Vagina (tissue), 2 donors: ENCODE measurements at regions not wholly inside any gene's neighbourhood (a gene's known extent, or its start where the extent isn't known, plus 50 kb on each side); places are given as distances from the start of the nearest gene placed in this dataset.
A peak's percentile ranks its signal among the peaks of the same experiment; 100 is the strongest.

Experiments
- DNase-seq, 2 donors: peaks; one replicate each; pipeline ENCODE4 v3.0.0-alpha.2; 2017; ENCODE audit errors: extremely low spot score in 2 of 2
- H3K27ac ChIP-seq: fragments of 200-600 bp; sonication (generic); one replicate; pipeline ENCODE4 v1.5.1; 2019
- H3K27me3 ChIP-seq: fragments of 200-600 bp; sonication (generic); one replicate; pipeline ENCODE4 v1.5.1; 2019
- H3K36me3 ChIP-seq, 2 donors: fragments of 200-600 bp; sonication (generic); one replicate each; pipeline ENCODE4 v1.5.1; 2017 to 2019
- H3K4me1 ChIP-seq: fragments of 200-600 bp; sonication (generic); one replicate; pipeline ENCODE4 v1.5.1; 2019
- H3K4me3 ChIP-seq, 2 donors: fragments of 200-600 bp; sonication (generic); 1 replicate in 1 of 2; 2 replicates in 1 of 2; pipeline ENCODE4 v1.5.1; 2016 to 2019
- H3K9me3 ChIP-seq: fragments of 200-600 bp; sonication (generic); one replicate; pipeline ENCODE4 v1.5.1; 2019
- POLR2A ChIP-seq, 2 donors: fragments of 450-650 bp; IDR thresholded peaks; one replicate each; pipeline ENCODE4 v1.6.1; 2017; ENCODE audit warnings: antibody characterized with exemption in 2 of 2, mild to moderate bottlenecking in 2 of 2, moderate library complexity in 2 of 2
- POLR2AphosphoS5 ChIP-seq, 2 donors: sonication (generic); formaldehyde crosslinking; IDR thresholded peaks; one replicate each; pipeline ENCODE4 v1.9.0; 2017; ENCODE audit warnings: antibody characterized with exemption in 2 of 2, mild to moderate bottlenecking in 2 of 2, low read depth in 1 of 2; ENCODE audit not compliant: insufficient read depth in 1 of 2
- intact Hi-C: fragments of 100-400 bp; cut with DNase I; formaldehyde crosslinking; loops from one replicate; pipeline ENCODE4 v1.15.1; 2023
- TF ChIP-seq, protein P1 (sequence below), 3 experiments: fragments of 450-650 bp in 2 of 3; fragments of 200-600 bp in 1 of 3; sonication (generic) in 1 of 3; IDR thresholded peaks; one replicate each; pipeline ENCODE4 v1.5.1; 2017 to 2019; ENCODE audit warnings: antibody characterized with exemption in 3 of 3, mild to moderate bottlenecking in 2 of 3, moderate library complexity in 2 of 3

DNA sequence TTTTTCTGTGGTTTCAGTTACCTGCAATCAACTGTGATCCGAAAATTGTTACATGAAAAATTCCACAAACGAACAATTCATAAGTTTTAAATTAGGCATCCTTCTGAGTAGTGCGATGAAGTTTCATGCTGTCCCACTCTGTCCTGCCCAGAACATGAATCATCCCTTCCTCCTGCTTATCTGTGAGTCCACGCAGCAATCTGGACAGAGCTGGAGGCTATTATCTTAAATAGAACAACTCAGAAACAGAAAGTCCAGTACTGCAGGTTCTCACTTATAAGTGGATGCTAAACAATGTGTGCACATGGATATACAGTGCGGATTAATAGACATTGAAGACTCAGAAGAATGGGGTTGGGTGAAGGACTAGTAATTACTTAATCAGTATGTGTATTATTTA is 583.7 kb upstream of the SPRY2 start:
- Histone ChIP-seq H3K9me3 (no peaks in the 10 kb centered on the region), H3K4me3 (no peak overlapping the region), H3K4me1 (no peaks in the 10 kb centered on the region), H3K27me3 (no peaks in the 10 kb centered on the region), H3K27ac (no peak overlapping the region), H3K36me3 (no peaks in the 10 kb centered on the region)
- DNase-seq = no peak
- intact Hi-C loops = no loop called here
- no peak for TF ChIP-seq POLR2AphosphoS5 (IDR thresholded peaks at IDR 0.05; ENCODE audit: insufficient read depth in 1 of 2, low read depth in 1 of 2)

DNA sequence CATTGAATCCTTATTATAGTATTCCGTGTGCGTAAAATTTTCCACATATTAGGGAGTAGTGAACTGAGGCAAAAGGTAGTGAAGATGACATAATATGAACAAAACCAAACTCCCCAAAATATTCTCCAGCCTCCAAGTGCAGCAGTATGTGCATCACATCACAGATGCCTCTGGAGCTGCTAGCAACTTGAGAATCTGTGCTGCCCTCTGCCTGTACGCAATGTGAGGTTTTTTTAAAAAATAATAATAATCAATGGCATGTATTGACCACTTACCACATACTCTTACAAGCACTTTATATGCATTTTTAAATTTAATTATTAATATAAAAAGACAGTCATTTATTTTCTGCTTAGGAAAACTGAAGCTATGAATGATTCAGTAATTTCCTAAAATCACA is 583.0 kb upstream of the SPRY2 start:
- TF ChIP-seq, protein P1, sequence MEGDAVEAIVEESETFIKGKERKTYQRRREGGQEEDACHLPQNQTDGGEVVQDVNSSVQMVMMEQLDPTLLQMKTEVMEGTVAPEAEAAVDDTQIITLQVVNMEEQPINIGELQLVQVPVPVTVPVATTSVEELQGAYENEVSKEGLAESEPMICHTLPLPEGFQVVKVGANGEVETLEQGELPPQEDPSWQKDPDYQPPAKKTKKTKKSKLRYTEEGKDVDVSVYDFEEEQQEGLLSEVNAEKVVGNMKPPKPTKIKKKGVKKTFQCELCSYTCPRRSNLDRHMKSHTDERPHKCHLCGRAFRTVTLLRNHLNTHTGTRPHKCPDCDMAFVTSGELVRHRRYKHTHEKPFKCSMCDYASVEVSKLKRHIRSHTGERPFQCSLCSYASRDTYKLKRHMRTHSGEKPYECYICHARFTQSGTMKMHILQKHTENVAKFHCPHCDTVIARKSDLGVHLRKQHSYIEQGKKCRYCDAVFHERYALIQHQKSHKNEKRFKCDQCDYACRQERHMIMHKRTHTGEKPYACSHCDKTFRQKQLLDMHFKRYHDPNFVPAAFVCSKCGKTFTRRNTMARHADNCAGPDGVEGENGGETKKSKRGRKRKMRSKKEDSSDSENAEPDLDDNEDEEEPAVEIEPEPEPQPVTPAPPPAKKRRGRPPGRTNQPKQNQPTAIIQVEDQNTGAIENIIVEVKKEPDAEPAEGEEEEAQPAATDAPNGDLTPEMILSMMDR (IDR thresholded peaks at IDR 0.05) = peak in 1 of 3 experiments; percentile 22
- no peak for TF ChIP-seq POLR2AphosphoS5 (IDR thresholded peaks at IDR 0.05; ENCODE audit: insufficient read depth in 1 of 2, low read depth in 1 of 2)
- H3K36me3 ChIP-seq = no peaks in the 10 kb centered on the region
- H3K27me3 ChIP-seq = no peaks in the 10 kb centered on the region
- H3K4me3 ChIP-seq = no peak overlapping the region
- H3K27ac ChIP-seq = no peak overlapping the region
- DNase-seq = no peak
- no peaks in the 10 kb centered on the region for H3K4me1 ChIP-seq
- intact Hi-C loops = no loop called here
- H3K9me3 ChIP-seq = no peaks in the 10 kb centered on the region

DNA sequence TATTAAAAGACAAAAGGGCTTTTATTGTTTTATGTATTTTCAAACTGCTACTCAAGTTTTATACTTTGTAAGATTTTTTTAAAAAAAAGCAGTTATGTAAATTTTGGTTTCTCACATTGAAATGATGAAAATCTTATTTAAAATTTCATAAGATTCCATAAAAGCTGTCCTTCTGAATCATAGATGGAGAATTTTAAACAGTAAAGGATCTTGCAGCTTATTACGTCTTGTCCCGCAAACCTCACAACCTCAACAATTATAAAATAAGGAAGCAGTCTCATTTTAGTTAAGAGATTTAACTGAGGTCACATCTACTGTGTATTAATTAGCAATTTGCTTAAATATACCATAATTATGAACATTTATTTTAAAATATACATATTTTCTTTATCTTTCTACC is 581.0 kb upstream of the SPRY2 start:
- Histone ChIP-seq H3K27ac (no peak overlapping the region), H3K4me1 (no peaks in the 10 kb centered on the region), H3K27me3 (no peaks in the 10 kb centered on the region), H3K36me3 (no peaks in the 10 kb centered on the region), H3K4me3 (no peak overlapping the region), H3K9me3 (no peaks in the 10 kb centered on the region)
- intact Hi-C loops = no loop called here
- no peak for DNase-seq
- TF ChIP-seq, protein P1 (IDR thresholded peaks at IDR 0.05) = no peak
- TF ChIP-seq POLR2A (IDR thresholded peaks at IDR 0.05) = no peak
- TF ChIP-seq POLR2AphosphoS5 (IDR thresholded peaks at IDR 0.05; ENCODE audit: insufficient read depth in 1 of 2, low read depth in 1 of 2) = no peak

DNA sequence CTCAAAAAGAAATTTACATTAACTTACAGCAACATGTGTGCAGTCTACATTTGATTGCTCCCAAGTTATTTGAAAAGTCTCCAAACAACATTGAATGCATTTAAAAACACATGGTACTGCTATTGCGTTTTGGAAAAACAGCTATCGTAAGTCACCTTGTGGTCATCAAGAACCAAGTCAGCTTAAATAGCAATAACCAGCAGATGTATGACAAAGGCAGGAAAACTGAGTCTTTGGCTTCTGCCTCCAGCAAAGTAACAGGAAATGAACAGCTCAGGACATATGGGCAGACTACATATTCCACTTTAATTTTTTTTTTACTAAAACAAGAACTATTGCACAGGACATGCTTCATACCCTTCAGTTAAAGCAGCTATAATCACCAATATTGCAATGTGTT is 580.6 kb upstream of the SPRY2 start:
- H3K9me3 ChIP-seq = no peaks in the 10 kb centered on the region
- H3K27ac ChIP-seq = no peak overlapping the region
- TF ChIP-seq POLR2A (IDR thresholded peaks at IDR 0.05) (no peak), POLR2AphosphoS5 (IDR thresholded peaks at IDR 0.05; ENCODE audit: insufficient read depth in 1 of 2, low read depth in 1 of 2) (no peak)
- TF ChIP-seq, protein P1 (IDR thresholded peaks at IDR 0.05) = no peak
- DNase-seq = no peak
- H3K4me1 ChIP-seq = no peaks in the 10 kb centered on the region
- no peak overlapping the region for H3K4me3 ChIP-seq
- H3K27me3 ChIP-seq = no peaks in the 10 kb centered on the region
- intact Hi-C loops = no loop called here
- no peaks in the 10 kb centered on the region for H3K36me3 ChIP-seq

DNA sequence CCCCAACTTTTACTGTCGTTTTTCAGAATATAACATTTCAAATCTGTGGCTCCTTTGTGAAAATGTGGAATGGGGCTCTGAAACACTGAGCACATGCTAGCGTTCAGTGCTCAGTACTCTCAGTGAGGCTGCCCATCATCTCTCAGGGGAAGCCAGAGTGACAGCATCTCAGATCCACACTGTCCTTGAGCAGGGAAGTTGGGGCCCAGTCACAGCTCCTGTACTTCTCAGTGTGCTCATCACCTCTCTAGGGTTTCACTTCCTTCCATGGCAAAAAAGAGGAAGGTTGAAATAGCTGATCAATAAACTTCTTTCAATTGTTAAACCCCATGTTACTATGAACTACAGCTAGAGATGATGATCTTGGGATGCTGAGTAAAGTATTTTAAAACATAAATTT is 565.9 kb upstream of the SPRY2 start:
- DNase-seq = no peak
- H3K9me3 ChIP-seq = no peaks in the 10 kb centered on the region
- intact Hi-C loops = no loop called here
- H3K36me3 ChIP-seq = no peaks in the 10 kb centered on the region
- no peaks in the 10 kb centered on the region for H3K4me1 ChIP-seq
- H3K4me3 ChIP-seq = no peak overlapping the region
- H3K27ac ChIP-seq = no peak overlapping the region
- no peak for TF ChIP-seq POLR2A (IDR thresholded peaks at IDR 0.05)
- TF ChIP-seq, protein P1 (IDR thresholded peaks at IDR 0.05) = no peak
- TF ChIP-seq POLR2AphosphoS5 (IDR thresholded peaks at IDR 0.05; ENCODE audit: insufficient read depth in 1 of 2, low read depth in 1 of 2) = no peak
- H3K27me3 ChIP-seq = no peaks in the 10 kb centered on the region

DNA sequence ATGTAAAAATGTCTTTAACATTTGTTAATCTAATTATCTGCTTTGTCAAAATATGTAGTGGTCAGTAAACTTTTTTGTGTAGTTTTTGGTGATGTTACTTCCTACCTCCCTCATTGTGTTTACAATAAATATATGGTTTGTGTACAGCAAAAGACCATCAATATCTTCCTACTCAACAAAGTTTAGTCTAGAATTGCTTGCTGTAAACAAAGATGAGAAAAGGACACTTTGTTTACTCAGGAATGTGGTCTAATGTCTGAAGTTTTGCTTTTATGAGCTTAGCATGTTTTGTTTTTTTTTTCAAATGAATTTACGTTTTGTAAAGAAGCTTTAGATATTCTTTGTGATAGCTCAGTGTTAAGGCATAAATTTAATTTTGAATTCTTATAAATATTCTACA is 563.5 kb upstream of the SPRY2 start:
- TF ChIP-seq POLR2AphosphoS5 (IDR thresholded peaks at IDR 0.05; ENCODE audit: insufficient read depth in 1 of 2, low read depth in 1 of 2) (no peak), POLR2A (IDR thresholded peaks at IDR 0.05) (no peak)
- TF ChIP-seq, protein P1 (IDR thresholded peaks at IDR 0.05) = no peak
- H3K27ac ChIP-seq = no peak overlapping the region
- no peaks in the 10 kb centered on the region for H3K36me3 ChIP-seq
- peaks cover 7% of the 10 kb centered on the region for H3K4me1 ChIP-seq
- H3K4me3 ChIP-seq = no peak overlapping the region
- no peaks in the 10 kb centered on the region for H3K27me3 ChIP-seq
- no peaks in the 10 kb centered on the region for H3K9me3 ChIP-seq
- intact Hi-C loops = no loop called here
- DNase-seq = no peak
